SK-N-SH (cell line): ENCODE measurements at regions not wholly inside any gene's neighbourhood (a gene's known extent, or its start where the extent isn't known, plus 50 kb on each side); places are given as distances from the start of the nearest gene placed in this dataset.
"Not testable (repeated sequence)": the region's sequence is repeated elsewhere in the genome, so short reads cannot be mapped to it uniquely, and the experiment has no call there.

ENCODE experiments used
- CTCF ChIA-PET: fragments of 300-600, 350-600 bp; formaldehyde crosslinking; extraction: SDS; loops from one replicate; lab custom pipeline; 2021; lab: Yijun Ruan, JAX
- POLR2A ChIA-PET: fragments of 350-600 bp; sonication (Branson Sonifier 250); formaldehyde crosslinking; extraction: SDS; loops from one replicate; lab custom pipeline; 2020; ENCODE audit warnings: antibody characterized with exemption, inconsistent platforms; lab: Yijun Ruan, JAX
- DNase-seq: peaks from one replicate; pipeline ENCODE4 v3.0.0; 2012
- H2AFZ ChIP-seq: fragments of 200-600 bp; sonication (generic); 2 replicates; pipeline ENCODE4 v1.8.1; 2016; ENCODE audit warnings: antibody characterized with exemption, mild to moderate bottlenecking, low read depth
- H3F3A ChIP-seq: fragments of 200-600 bp; sonication (generic); replicated peaks from 2 replicates; pipeline ENCODE3; 2016; ENCODE audit warnings: antibody characterized with exemption, mild to moderate bottlenecking; ENCODE audit not compliant: insufficient read depth
- H3K27ac ChIP-seq, 2 experiments: fragments of 200-500 bp in 1 of 2; fragments of 200-600 bp in 1 of 2; sonication (Bioruptor generic) in 1 of 2; sonication (generic), shearing (Covaris generic) in 1 of 2; 2 replicates each; pipeline versions ENCODE4 v1.5.1 to v1.6.1; 2014 to 2016; ENCODE audit warnings: low read depth in 2 of 2, inconsistent platforms in 1 of 2, low read length in 1 of 2, mild to moderate bottlenecking in 1 of 2, mixed read lengths in 1 of 2
- H3K27me3 ChIP-seq: fragments of 200-600 bp; sonication (generic), shearing (Covaris generic); 2 replicates; pipeline ENCODE4 v1.6.1; 2016; ENCODE audit warnings: mixed run types; ENCODE audit not compliant: insufficient read depth
- H3K36me3 ChIP-seq, 2 experiments: fragments of 200-500 bp in 1 of 2; fragments of 200-600 bp in 1 of 2; sonication (Bioruptor generic) in 1 of 2; sonication (generic) in 1 of 2; replicated peaks in 1 of 2; 2 replicates each; pipeline versions ENCODE3 to v1.5.1; 2014 to 2016; ENCODE audit warnings: low read length in 1 of 2, mild to moderate bottlenecking in 1 of 2; ENCODE audit not compliant: insufficient read depth in 2 of 2, control insufficient read depth in 1 of 2
- H3K4me1 ChIP-seq, 2 experiments: fragments of 200-500 bp in 1 of 2; fragments of 200-600 bp in 1 of 2; sonication (Bioruptor generic) in 1 of 2; sonication (generic), shearing (Covaris generic) in 1 of 2; 2 replicates each; pipeline versions ENCODE4 v1.5.1 to v1.6.1; 2014 to 2016; ENCODE audit warnings: low read depth in 1 of 2, low read length in 1 of 2, mixed run types in 1 of 2; ENCODE audit not compliant: insufficient read depth in 2 of 2, control insufficient read depth in 1 of 2
- H3K4me2 ChIP-seq: fragments of 200-600 bp; sonication (generic), shearing (Covaris generic); 2 replicates; pipeline ENCODE4 v1.6.1; 2017; ENCODE audit warnings: mixed run types
- H3K4me3 ChIP-seq, 2 experiments: fragments of 200-500 bp in 1 of 2; fragments of 200-600 bp in 1 of 2; sonication (Bioruptor generic) in 1 of 2; sonication (generic), shearing (Covaris generic) in 1 of 2; 2 replicates each; pipeline versions ENCODE4 v1.5.1 to v1.8.1; 2014 to 2016; ENCODE audit warnings: low read depth in 2 of 2, inconsistent platforms in 1 of 2, low read length in 1 of 2, mild to moderate bottlenecking in 1 of 2, mixed read lengths in 1 of 2, moderate library complexity in 1 of 2
- H3K79me2 ChIP-seq: fragments of 200-600 bp; sonication (generic); 2 replicates; pipeline ENCODE4 v1.8.1; 2017; ENCODE audit warnings: mild to moderate bottlenecking; ENCODE audit not compliant: insufficient read depth
- H3K9ac ChIP-seq: fragments of 200-600 bp; sonication (generic); 2 replicates; pipeline ENCODE4 v1.6.1; 2017; ENCODE audit warnings: mixed run types
- H3K9me2 ChIP-seq: fragments of 200-600 bp; sonication (generic); 2 replicates; pipeline ENCODE4 v1.6.1; 2017; ENCODE audit warnings: mixed run types
- H3K9me3 ChIP-seq: fragments of 200-600 bp; sonication (generic); 2 replicates; pipeline ENCODE4 v1.6.1; 2017; ENCODE audit warnings: mixed run types, mild to moderate bottlenecking, moderate library complexity
- H4K20me1 ChIP-seq: fragments of 200-600 bp; sonication (generic); 2 replicates; pipeline ENCODE4 v1.6.1; 2017; ENCODE audit warnings: mild to moderate bottlenecking, mixed run types; ENCODE audit not compliant: insufficient read depth
- WGBS: methylation state at CpG from one replicate; pipeline ENCODE4 v1.1.6; 2017; ENCODE audit warnings: low lambda C conversion rate; 5-methylcytosine and 5-hydroxymethylcytosine counted together
- TF ChIP-seq, protein P1 (sequence below): fragments of 200-600 bp; sonication (generic); IDR thresholded peaks from 2 replicates; pipeline ENCODE4 v1.6.1; 2017; ENCODE audit warnings: antibody characterized with exemption, mild to moderate bottlenecking, moderate library complexity

DNA sequence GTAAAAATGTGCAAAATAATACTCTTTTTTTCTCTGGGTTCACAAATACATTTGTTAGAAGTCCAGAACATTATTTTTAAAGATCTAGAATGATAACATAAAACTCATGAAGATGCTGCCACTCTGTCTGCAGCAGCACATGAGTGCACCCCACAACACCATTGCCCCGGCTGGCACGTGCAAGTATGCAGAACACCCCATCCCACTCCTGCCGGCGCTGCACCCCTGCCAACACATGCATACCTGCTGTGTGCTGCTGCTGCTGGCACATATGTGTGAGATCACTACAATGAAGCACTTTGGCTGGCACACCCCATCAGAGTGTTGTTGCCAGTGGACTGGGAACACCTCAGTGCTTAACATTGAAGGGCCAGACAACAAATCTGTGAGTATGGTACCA lies 129.1 kb downstream of the CCT8L2 start:
- 5% methylated on average over 4 of the region's 4 CpGs for WGBS
- not testable (repeated sequence) for H2AFZ ChIP-seq, H3K27me3 ChIP-seq

DNA sequence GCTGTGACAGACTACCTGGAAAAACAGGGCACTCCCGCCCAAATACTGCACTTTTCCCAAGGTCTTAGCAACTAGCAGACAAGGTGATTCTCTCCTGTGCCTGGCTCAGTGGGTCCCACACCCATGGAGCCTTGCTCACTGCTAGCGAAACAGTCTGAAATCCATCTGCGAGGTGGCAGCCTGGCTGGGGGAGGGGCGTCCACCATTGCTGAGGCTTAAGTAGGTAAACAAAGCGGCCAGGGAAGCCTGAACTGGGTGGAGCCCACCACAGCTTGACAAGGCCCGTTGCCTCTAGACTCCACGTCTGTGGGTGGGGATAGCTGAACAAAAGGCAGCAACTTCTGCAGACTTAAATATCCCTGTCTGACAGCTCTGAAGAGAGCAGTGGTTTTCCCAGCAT lies 145.2 kb downstream of the CCT8L2 start:
- POLR2A ChIA-PET, H3K27me3 ChIP-seq, H3K9me3 ChIP-seq, H3K9me2 ChIP-seq, H3F3A ChIP-seq, H3K79me2 ChIP-seq, H3K9ac ChIP-seq, DNase-seq, H3K4me1 ChIP-seq, H3K27ac ChIP-seq, H2AFZ ChIP-seq, CTCF ChIA-PET, H3K4me3 ChIP-seq, H3K36me3 ChIP-seq, H4K20me1 ChIP-seq, H3K4me2 ChIP-seq: not testable (repeated sequence)
- WGBS: 0% methylated on average over 7 of the region's 7 CpGs

More for the DNA sequence above, 129.1 kb downstream of the CCT8L2 start:
- H3K27ac ChIP-seq, H3K4me3 ChIP-seq, H3F3A ChIP-seq, H3K4me1 ChIP-seq, H3K9ac ChIP-seq, H3K4me2 ChIP-seq, H3K79me2 ChIP-seq, H3K36me3 ChIP-seq, H3K9me3 ChIP-seq, CTCF ChIA-PET, DNase-seq, POLR2A ChIA-PET, H4K20me1 ChIP-seq, H3K9me2 ChIP-seq: not testable (repeated sequence)

DNA sequence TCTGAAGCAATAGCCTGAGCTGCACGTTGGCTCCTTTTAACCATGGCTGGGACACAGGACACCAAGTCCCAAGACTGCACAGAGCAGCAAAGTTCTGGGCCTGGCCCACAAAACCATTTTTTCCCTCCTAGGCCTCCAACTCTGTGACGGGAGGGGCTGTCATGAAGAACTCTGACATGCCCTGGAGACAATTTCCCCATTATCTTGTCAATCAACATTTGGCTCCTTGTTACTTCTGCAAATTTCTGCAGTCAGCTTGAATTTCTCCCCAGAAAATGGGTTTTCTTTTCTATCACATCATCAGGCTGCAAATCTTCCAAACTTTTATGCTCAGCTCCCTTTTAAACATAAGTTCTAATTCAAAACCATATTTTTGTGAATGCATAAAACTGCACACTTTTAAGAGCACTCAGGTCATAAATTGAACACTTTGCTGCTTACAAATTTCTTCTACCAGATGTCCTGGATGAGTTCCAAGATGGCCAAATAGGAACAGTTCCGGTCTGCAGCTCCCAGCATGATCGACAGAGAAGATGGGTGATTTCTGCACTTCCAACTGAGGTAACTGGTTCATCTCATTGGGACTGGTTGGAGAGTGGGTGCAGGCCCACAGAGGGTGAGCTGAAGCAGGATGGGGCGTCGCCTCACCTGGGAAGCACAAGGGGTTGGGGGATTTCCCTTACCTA lies 145.7 kb downstream of the CCT8L2 start:
- 3% methylated on average over 5 of the region's 6 CpGs for WGBS
- H3K79me2 ChIP-seq, H3K4me3 ChIP-seq, H3K4me2 ChIP-seq, H3K9ac ChIP-seq, H4K20me1 ChIP-seq, H3K36me3 ChIP-seq, POLR2A ChIA-PET, H3F3A ChIP-seq, H3K27me3 ChIP-seq, DNase-seq, CTCF ChIA-PET, H3K27ac ChIP-seq, H3K4me1 ChIP-seq, H3K9me2 ChIP-seq, H3K9me3 ChIP-seq, H2AFZ ChIP-seq: not testable (repeated sequence)

DNA sequence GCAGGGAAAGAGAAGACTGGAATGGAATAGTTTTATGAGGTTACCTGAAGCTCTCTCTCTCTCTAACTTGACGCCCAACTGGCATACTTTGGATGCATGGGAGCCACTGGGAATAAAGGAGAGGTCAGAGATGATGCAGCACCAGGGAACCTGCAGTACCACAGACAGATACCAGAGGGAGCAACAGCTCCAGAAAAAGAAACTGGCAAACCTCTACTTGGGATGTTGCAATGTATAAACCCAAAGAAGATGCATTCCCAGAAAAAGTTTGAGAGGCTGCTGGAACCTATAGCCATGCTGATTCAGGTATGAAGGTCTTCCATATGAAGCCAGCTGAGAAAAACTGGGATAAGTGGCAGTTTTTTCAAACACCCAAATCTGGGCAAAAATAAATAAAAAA lies 151.6 kb downstream of the CCT8L2 start:
- H3K9me2 ChIP-seq, H4K20me1 ChIP-seq, POLR2A ChIA-PET, H3K9ac ChIP-seq, H3K27ac ChIP-seq, H3K9me3 ChIP-seq, H3F3A ChIP-seq, H3K36me3 ChIP-seq, H3K4me1 ChIP-seq, H3K27me3 ChIP-seq, H3K4me3 ChIP-seq, DNase-seq, H3K79me2 ChIP-seq, H2AFZ ChIP-seq, H3K4me2 ChIP-seq: not testable (repeated sequence)
- CTCF ChIA-PET: interaction anchor here (0.6 kb wide), 1 partner anchor 423 kb away, joined by 4 read pairs; no protein-coding TSS in a partner anchor
- 0% methylated on average over 1 of the region's 1 CpG for WGBS
- TF ChIP-seq, protein P1, sequence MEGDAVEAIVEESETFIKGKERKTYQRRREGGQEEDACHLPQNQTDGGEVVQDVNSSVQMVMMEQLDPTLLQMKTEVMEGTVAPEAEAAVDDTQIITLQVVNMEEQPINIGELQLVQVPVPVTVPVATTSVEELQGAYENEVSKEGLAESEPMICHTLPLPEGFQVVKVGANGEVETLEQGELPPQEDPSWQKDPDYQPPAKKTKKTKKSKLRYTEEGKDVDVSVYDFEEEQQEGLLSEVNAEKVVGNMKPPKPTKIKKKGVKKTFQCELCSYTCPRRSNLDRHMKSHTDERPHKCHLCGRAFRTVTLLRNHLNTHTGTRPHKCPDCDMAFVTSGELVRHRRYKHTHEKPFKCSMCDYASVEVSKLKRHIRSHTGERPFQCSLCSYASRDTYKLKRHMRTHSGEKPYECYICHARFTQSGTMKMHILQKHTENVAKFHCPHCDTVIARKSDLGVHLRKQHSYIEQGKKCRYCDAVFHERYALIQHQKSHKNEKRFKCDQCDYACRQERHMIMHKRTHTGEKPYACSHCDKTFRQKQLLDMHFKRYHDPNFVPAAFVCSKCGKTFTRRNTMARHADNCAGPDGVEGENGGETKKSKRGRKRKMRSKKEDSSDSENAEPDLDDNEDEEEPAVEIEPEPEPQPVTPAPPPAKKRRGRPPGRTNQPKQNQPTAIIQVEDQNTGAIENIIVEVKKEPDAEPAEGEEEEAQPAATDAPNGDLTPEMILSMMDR: peak; percentile 33

DNA sequence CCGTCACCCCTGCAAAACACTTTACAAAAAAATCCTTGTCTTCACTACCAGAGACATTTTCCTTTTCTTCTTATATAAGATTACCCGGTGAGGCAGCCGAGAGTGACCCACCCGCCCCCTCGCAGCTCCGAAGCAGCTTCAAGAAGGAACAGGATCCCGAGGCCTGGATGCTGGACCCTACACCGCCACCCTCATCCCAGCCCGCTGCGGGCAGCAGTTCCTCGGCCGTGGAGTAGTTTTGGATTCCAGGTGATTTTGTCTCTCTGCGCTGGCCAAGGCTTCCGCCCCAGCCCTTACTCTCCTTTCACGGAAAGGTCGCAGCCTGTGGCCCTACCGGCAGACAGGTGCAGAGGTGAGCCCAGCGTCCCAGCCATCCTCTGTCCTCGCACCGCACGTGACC lies 169.1 kb downstream of the CCT8L2 start:
- H4K20me1 ChIP-seq, H3K4me1 ChIP-seq, H3K36me3 ChIP-seq, H3K79me2 ChIP-seq, POLR2A ChIA-PET, H3K9me3 ChIP-seq, H3F3A ChIP-seq, H2AFZ ChIP-seq, H3K9me2 ChIP-seq, DNase-seq, H3K27me3 ChIP-seq, H3K4me2 ChIP-seq, H3K4me3 ChIP-seq, H3K9ac ChIP-seq, CTCF ChIA-PET, H3K27ac ChIP-seq: not testable (repeated sequence)
- WGBS: 9% methylated on average over 21 of the region's 21 CpGs

DNA sequence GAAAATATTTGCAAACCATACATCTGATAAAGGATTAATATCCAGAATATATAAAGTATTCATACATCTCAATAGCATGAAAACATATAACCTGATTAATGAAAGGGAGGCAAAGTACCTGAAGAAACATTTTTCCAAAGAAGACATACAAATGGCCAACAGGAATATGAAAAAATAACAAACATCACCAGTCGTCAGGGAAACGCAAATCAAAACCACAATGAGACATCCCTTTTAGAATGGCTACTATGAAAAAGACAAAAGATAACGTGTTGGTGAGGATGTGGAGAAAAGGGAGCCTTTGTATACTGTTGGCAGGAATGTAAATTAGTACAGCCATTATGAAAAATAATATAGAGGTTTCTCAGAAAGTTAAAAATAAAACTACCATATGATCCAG lies 175.1 kb downstream of the CCT8L2 start:
- CTCF ChIA-PET: not testable (repeated sequence)

More for the DNA sequence above, 175.1 kb downstream of the CCT8L2 start:
- H3K9me3 ChIP-seq, H2AFZ ChIP-seq, H3F3A ChIP-seq, H3K9me2 ChIP-seq, H3K79me2 ChIP-seq, H3K9ac ChIP-seq, H3K4me1 ChIP-seq, H3K27me3 ChIP-seq, H3K4me3 ChIP-seq, POLR2A ChIA-PET, H3K36me3 ChIP-seq, H4K20me1 ChIP-seq, DNase-seq, H3K27ac ChIP-seq, H3K4me2 ChIP-seq: not testable (repeated sequence)
- 4% methylated on average over 3 of the region's 3 CpGs for WGBS
